HG03108 (cell line): ENCODE measurements at regions not wholly inside any gene's neighbourhood (a gene's known extent, or its start where the extent isn't known, plus 50 kb on each side); places are given as distances from the start of the nearest gene placed in this dataset.
"Not testable (repeated sequence)": the region's sequence is repeated elsewhere in the genome, so short reads cannot be mapped to it uniquely, and the experiment has no call there.

Source experiments
- ATAC-seq: cut with Tn5 transposase; IDR thresholded peaks from one replicate; pipeline ENCODE4 v1.9.1; 2021; ENCODE audit warnings: moderate library complexity; ENCODE audit not compliant: unreplicated experiment

DNA sequence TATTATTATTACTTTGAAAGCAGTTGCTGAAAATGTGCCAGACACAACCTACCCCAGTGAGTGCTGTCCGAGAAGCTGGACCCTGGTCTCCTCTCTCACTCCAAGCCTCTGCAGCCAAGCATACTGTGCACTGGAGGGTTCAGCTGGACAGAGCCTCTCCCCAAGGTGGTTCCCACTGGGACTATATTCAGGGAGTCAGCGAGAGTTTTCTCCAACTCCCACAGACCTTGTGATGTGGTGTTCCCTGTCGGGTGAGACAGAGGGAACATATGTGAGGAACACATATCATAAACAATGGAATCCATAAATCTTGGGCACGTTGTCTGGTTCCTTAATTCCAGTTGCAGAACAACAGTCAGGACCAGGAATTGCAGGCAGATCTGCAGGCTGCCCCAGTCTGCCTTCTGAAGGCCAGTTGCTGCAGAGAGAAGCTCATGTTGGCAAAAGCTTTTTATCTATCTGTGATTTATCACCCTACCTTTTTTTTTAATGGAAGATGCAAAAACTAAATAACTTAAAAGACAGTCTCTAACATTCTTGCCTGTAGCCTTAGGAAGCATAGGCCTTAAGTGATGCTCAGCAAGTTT is 619.8 kb upstream of the TBX3 start:
- no peak for ATAC-seq

DNA sequence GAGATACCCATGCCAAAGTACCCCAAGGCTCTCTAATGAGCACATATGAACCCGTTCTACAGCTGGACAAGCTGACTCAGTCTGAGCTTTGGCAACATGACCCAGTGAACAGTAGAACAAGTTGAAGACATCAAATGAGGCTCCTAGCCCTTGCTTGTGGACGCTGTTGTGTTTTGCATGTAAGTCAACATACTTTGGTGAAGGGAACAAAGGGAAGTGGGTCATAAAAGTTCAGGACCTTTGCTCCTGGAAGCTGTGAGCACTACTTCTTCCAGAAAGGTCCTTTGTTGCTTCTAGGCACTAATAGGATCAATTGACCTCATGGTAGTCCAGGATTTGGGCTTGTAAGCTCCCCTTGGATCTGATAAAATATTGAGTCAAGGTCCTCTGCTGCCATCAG is 613.5 kb upstream of the TBX3 start:
- no peak for ATAC-seq

DNA sequence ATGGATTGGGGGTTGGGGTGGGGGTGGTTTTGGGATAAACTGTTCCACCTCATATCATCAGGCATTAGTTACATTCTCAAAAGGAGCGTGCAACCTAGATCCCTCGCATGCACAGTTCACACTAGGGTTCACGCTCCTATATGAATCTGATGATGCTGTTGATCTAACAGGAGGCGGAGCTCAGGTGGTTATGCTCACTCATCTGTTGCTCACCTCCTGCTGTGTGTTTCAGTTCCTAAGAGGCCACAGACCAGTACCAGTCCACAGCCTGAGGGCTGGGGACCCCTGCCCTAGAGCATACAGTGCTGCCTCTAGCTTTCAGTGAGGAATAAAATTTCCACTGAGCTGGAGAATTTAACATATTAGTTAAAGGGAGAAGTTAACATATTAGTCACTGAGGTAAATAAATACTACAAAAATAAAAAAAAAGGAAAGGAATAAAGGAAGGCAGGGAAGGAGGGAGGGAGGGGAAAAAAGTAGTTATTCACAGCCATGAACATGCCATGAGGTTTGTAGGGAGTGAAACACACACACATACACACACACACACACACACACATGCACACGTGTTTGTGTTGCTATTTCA is 612.7 kb upstream of the TBX3 start:
- ATAC-seq = no peak

DNA sequence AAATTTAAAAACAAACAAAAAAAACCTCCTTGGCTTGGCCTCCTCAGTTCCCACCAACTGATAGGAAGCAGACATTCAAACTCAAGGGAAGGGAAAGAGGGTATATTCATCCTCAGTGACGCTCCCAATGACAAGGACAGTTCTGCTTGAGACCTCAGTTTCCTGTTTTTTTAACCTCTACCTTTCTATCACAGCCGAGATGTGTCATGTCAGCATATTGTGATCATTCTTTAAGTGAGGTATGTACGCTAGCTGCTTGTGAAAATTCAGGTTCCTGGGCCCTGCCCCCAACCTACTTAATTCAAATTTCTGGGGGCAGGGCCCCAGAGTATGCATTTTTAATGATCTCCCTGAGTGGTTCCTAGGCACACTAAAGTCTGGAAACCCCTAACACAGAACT is 611.9 kb upstream of the TBX3 start:
- ATAC-seq = no peak

DNA sequence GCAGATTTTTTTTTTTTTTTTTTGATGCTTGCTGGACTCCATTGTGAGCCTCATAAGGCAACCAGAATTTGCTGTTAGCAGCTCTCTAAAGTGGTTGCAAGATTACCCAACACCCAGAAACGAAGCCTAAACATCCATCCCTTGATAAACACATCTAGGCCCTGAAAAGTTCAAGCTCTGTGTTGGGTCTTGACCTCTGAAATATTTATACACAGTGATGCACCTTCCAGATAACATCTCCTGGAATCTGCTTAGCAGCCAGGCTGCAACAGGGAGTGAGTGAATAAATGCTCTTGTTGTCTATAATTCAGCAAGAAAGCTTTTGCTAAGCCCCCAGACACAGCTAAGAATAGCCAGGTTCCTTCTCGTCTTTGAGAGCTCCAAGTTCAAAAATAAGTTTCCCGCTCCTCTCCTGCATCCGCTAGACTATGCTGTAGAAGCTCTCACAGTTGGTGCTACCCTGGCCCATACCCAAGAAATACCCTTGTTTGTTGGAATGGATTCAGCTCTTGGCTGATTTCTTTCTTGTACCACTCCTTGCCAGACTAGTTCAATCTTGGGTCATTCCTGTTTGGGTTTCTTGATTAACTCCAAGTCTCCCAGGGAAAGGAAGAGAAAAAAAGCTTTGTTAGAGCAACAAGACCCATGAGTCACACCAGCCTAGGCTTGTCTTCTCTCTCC is 610.6 kb upstream of the TBX3 start:
- no peak for ATAC-seq

DNA sequence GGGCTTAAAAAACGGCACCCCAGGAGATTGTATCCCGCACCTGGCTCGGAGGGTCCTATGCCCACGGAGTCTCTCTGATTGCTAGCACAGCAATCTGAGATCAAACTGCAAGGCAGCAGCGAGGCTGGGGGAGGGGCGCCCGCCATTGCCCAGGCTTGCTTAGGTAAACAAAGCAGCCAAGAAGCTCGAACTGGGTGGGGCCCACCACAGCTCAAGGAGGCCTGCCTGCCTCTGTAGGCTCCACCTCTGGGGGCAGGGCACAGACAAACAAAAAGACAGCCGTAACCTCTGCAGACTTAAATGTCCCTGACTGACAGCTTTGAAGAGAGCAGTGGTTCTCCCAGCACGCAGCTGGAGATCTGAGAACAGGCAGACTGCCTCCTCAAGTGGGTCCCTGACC is 601.5 kb upstream of the TBX3 start:
- not testable (repeated sequence) for ATAC-seq

DNA sequence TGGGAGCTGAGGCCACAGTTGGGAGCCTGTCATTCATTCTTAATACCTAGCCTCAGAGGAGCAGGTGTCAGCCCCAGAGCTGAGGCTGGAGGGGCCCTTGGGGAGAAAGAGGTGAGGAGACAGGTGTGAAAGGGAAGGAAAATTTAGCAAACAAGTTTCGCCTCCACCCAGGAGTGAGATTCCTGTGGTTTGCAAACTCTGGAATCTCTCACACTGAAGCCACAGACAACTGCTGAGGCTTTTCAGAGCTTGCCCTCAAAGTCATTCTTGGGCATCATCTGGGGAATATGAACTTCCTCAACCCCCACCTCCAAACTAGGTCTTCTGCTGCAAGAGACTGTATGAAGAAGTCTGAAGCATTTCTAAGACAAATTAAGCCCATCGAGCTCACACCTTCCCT is 589.5 kb upstream of the TBX3 start:
- no peak for ATAC-seq

DNA sequence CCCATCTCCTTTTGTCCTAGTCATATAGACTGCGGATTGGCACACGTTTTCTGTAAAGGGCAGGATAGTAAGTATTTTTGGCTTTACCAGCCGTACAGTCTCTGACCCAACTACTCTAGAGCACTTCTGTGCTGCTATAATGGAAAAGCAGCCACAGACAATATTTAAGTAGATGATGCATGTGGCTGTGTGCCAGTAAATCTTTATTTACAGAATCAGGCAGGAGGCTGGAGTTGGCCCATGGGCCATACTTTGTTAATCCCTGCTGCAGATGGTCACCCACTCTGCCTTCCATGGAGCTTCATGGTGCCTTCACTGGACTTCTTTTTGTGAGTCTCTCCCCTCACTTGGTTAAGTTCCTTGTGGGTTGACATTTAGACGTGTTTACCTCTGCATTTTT is 584.5 kb upstream of the TBX3 start:
- no peak for ATAC-seq

DNA sequence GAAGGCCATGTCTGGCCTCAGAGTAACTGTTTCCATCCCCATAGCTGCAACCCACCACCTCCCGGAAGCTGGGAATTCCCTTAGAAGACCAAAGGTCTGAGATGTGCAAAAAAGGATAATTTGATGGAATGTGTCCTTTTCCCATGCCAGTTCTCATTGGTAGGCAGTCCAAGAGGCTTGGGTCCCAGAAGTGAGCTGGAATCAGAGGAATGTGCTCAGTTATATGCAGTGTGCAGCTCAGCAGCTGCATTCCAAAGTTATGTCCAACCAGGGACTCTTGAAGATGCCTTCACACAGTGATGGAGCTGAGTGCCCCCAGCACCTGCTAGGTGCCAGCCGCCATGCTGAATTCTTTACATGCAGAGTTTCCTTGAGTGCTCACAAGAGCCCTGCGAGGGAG is 583.9 kb upstream of the TBX3 start:
- ATAC-seq = no peak

DNA sequence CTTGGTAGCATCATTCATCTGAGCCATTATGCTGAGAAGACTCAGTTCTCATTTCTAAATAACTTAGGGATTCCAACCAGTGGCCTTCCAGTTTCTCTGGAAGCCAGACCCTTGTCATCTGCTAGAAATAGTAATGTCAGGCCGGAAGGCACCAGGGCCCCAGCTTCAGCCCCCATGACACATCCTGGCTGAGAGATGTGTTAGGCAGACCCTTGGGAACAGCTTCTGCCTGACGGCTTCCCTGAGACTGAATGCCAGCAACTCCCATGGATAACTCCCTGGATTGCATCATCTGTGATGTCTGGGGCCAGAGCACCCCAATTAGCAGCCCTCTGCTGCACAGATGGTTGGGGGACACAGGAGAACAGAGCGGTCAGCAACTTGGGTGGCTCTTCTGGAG is 583.5 kb upstream of the TBX3 start:
- ATAC-seq = no peak

DNA sequence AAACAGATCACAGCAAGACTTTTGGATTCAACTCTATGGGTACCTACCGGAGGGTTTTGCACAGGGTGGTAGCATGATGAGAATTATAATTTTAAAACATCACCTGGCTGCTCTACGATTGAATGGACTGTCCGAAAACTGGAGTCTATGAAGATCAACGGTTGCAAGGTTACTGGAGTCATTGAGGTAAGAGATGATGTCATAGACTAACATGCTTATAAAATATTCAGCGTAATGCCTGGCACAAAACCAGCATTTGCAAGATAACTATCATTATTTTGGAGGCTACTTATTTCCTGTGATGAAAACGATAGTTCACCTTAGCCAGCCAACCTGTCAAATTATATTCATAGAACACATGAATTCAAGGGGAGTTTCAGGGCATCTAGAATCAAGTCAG is 580.6 kb upstream of the TBX3 start:
- ATAC-seq = no peak

DNA sequence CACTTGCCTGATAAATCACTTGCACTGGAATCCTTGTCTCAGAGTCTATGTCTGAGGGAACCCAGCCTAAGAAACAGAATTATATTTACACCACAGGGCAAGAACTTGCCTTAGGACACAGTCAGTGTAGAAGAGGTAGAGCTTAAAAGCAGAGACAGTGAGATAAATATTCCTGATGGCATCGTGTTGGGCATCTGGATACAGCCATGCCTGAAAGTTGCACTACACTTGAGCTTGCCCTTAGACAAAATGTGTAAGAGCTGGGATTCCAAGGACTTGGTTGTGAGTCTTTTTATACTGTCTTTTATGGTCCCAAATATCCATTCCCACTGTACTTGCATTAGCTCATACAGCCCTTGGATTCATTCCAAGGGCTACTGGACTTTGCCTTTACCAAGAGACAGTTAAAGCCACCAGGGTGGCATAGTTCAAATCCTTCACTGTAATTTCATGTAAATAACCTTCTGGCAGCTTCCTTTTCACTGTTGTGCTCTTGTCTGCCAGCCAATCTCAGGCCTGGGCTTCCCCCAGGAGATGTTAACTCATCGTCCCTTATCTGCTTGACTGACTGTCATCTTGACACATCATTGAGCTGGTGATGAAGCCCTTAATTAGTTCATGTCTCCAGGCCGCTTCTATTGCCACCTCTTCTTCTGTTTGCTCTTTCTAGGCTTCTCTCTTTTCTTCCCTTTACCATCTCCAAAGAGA is 577.9 kb upstream of the TBX3 start:
- ATAC-seq = no peak

DNA sequence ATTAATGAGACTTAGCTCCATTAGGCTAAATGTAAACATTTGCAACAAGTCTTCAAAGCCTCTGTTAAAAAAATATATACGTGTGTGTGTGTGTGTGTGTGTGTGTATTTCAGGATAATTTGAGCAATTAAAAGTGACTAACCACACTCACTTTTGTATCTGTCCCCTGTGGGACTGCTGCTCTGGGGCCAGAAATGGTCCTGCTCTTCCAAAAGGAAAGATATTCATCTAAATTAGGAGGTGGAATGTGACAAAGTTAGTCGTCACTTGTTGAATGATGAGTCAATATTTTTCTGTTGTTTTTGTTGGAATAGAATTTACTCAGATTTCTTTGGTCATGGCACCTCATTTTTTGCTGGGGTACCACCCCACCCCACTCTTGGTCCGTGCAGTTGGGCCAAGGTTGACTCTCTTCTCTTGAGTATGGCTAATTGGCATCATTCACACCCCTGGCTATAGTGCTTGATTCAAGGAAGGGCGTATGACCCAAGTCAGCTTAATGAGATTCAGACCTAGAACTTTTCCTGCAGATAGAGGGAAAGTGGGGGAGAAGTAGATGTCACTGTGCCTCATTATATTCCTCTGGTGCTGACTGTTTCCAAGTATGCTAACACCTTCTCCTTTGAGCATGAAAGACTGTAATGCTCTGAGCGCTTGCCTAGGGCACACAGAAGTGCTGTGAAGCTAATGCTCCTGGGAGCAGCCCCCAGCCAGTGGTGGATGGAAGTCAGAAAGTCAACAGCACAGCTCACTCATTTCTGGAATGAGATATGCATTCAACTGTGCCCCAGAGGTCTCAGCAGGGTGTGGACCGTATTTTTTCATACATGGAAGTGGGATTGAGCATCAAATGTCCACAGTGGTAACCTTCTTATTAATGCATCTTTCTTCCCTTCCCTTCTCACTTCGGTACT is 577.0 kb upstream of the TBX3 start:
- no peak for ATAC-seq

DNA sequence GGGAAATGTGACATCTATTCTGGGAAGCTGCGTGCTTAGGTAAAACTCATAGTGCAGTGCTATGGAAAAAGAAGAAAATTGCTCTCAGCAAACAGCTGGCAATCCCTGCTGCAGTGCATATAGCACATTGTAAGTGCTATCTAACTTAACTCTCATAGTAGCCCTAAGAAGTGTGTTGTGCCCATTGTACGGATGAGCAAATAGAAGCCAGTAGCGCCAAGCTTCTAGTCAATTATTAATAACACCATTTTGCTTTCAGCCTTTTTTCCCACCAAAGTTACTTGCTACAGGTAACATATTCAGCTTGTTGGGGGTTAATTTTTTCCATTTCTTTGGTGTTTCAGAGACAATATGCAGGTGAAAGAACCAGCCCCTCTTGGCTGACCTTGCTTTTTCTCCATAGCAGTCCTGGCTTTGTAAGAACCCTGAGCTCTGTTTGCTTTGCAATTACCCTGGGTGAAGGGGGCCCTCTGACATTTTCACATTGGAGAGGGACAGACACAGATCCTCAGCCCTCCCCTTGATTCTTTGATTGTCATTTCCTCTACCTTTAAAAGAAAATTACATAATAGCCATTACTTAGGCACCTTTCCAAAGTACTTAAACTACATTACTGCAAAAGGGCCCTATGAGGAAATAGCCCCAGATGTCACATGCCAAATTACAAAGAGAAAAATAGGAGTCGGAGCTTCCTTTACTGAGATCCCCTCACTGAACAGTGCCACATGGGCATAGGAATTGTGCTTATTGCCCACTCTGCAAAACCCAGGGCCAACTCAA is 576.2 kb upstream of the TBX3 start:
- ATAC-seq = no peak

DNA sequence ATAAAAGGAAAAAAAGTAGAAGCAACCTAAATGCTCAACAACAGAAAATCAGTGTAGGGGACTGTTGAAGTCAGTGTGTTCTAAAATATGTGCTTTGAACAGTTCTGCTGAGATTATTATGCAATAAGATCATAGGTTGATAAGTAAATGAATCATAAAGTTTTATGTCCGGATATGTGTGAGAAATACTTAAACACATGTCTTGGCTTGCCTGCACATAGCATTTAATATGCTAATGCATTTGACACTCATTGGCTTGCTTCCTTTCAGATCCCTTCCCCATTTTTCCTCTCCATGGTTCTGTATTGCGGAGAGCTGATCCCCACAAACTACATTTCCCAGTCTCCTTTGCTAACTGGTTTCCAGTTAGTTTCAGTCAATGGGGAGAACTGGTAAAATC is 573.8 kb upstream of the TBX3 start:
- ATAC-seq = no peak

DNA sequence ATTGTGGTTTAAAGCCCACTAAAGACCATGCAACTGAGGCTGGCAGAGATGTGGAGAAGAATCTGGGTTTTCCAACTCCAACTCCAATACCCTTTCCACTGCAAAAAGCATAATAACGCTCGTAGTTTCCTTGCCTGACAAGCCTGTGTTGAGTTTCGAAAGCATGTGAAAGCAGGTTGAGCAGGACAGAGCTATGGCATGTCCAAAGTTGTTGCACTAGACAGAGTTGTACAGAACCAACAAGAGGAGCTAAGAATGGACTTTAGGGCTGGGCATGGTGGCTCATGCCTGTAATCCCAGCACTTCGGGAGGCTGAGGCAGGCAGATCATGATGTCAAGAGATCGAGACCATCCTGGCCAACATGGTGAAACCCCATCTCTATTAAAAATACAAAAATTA is 572.0 kb upstream of the TBX3 start:
- no peak for ATAC-seq

DNA sequence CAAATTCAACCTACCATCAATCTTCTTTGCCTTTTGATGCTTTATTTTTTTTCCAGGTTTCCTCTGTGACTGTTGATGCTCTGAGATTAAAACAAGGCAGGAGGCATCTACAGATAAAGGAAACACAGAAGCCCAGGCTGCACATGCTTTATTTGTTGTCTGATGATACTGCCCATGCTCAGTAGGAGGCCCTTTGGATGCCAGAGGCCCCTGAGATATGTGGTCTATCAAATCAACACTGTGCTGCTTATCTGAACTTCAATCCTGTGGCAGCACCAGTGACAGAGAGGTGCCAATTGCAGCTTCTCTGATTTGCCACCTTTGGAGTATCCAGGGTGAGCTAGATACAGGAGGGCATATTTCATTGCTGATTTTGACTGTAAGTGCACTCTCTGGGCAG is 571.3 kb upstream of the TBX3 start:
- no peak for ATAC-seq

DNA sequence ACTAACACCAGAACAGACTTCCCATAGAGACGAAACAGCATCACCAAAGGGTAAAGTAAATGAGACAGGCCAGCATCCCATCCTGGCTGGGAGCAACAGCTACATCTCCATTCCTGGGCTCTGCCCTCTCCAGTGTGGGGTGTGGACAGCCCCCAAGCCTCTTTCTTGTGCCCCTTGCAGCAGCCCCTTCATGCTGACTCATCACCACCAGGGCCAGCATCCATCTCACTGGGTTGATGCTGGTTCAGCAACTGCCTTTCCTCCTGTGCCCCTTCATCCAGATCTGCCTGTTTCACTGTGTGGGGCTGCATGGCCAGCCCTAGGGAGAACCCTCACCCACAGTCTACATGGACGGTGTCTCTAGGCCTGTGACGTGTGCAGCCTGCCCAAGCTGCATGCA is 569.1 kb upstream of the TBX3 start:
- no peak for ATAC-seq

DNA sequence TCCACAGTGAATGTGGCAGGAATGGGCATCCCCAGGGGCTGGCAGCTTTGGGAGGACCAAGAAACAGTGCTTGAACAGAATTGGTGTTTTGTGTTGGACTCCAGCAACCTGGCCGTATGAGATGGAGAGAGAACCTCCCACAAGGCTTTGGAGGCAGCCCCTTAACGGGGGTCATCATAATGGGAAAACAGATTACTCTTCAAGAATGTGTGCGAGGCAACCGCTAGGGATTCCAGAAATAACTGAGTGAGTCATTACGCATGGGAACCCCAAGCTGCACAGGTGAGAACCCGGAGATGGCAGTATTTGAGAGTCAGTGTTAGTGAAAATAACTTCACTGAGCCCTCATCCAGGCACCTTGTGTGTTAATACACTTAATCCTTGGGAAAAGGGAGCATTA is 567.8 kb upstream of the TBX3 start:
- no peak for ATAC-seq

DNA sequence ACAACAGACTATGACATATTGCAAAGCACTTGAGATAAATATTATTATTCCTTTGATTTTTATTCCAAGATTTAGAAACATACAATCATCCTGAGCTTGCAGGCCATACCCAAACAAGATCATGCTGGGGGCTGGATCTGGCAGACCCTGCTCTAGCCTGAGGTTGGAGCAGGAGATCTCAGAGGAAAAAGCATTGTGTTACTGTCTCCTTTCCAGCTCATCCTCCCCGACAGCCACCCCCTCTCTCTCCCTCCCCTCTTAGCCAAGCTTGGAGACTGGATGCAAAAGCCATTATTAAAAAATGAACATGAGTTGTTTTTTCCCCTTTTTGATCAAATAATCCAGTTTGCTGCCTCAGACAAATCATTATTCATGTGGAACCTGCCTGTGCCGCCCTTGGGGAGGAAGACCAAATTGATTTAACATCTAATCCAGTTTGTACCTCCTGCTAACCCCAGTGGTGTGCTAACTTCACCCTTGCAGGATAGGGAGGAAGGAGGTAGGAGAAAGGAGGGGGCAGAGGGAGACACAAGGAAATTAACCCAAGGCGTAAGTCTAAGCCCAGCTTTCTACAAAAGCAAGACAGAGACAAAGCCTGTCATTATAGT is 565.8 kb upstream of the TBX3 start:
- ATAC-seq = no peak
